MV-4-11 (cell line): ENCODE measurements at regions not wholly inside any gene's neighbourhood (a gene's known extent, or its start where the extent isn't known, plus 50 kb on each side); places are given as distances from the start of the nearest gene placed in this dataset.

Source experiments
- DNase-seq: peaks from one replicate; lab custom pipeline; 2025; lab: John Stamatoyannopoulos, UW

GRCh38 chr4:127080141-127080540, 552.6 kb upstream of the INTU start:
- no peak for DNase-seq

DNA sequence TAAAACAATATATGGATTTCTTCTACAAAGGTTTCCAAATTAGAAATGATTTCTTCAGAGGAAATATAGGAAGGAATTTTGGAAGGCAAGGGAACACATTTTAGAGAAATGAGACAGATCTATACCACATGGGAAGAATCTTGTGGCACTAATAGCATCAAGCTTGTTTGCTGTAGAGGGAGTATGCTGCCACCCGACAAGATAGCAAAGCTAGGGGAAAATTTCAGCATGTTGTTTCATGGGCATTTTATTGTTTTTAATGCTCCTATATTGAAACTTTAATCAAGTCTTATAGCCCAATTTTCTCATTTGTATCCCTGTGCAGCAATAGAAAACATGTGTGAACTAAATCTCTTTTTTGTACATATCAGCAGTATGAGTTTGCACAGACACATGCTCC, 551.7 kb upstream of the INTU start:
- DNase-seq, result no peak

GRCh38 chr4:127082986-127083385, 549.8 kb upstream of the INTU start:
- DNase-seq, result no peak

DNA sequence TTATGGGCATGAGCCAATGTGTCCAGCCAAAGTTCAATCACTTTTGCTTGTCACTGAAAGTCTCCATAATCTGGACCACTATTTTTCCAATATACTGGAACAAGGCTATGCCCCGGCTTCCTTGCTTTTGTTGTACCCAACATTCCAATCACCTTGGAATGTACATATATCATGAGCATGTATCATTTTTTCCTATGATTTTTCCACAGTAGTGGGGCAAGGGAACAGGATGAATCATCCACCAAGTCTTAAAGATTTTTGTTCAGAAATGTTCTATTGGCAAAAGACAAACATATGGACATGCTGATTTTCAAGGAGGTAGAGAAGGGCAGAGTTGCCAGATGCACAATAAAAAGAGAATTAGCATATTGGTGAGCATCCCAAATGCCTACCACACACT, 548.1 kb upstream of the INTU start:
- DNase-seq, result no peak

- no peak for DNase-seq
Observed at GRCh38 chr4:127097061-127097460, 535.7 kb upstream of the INTU start.

DNA sequence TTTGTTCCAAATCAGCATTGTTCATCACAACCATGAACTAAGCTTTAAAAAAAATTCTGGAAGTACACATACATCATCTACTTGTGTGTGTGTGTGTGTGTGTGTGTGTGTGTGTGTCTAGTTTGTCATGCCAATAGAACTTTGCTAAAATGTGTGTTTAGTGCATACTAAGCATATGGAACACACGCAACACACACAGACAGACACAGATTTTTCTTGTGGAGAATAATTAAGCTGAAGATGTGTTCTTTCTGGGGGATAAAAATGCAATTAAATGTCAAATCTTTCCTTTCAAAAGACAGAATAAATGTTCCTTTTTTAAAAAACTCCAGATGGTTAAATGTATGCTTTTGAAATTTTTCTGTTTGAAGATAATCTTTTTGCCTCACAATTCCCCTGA, 530.4 kb upstream of the INTU start:
- no peak for DNase-seq

- no peak for DNase-seq
Observed at GRCh38 chr4:127103681-127104115, 529.1 kb upstream of the INTU start.

DNA sequence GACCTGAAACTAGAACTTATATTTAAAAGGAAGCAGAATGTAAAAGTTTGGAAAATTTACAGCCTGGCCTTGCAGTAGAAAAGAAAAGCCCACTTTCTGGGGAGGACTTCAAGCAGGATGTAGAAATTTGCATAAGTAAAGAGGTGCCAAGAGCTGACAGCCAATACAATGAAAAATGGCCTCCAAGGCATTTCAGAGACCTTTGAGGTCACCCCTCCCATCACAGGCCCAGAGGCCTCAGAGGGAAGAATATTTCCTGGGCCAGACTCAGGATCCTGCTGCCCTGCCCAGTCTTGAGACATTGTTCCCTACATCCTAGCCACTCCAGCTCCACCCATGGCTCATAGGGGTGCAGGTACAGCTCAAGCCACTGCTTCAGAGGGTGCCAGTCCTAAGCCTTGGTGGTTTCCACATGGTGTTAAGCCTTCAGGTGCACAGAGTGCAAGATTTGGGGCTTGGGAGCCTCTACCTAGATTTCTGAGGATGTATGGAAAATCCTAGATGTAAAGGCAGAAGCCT, 518.9 kb upstream of the INTU start:
- DNase-seq, result no peak

- DNase-seq, result no peak
Observed at GRCh38 chr4:127118681-127119080, 514.1 kb upstream of the INTU start.

DNA sequence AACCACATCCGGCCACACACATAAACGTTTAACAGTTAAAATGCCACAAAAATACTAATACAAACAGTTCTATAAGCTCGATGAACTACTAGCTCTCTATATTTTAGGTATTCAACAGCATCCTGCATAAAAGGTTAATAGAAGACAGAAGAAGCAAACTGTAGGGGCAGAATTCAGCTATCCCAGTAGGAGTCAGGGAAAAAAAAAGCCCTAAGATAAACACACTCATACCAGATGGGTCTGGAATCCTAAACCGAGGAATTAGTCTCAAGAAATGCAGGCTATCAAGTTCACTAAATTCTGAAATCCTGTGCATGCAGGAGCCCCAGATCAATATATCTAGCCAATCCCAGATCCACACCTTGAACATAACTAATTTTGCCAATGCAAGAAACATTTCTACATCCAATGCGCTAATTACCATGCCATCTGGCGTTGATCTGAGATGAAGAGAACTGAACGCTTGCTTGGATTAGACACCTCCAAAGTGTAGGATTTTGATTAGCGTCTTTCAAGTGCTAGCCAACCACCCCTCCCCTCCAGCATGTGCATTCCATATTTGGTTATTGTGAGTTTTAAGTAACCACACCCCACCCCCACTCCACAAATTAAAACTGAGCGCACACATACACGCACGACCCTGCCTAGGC, 512.2 kb upstream of the INTU start:
- no peak for DNase-seq

DNA sequence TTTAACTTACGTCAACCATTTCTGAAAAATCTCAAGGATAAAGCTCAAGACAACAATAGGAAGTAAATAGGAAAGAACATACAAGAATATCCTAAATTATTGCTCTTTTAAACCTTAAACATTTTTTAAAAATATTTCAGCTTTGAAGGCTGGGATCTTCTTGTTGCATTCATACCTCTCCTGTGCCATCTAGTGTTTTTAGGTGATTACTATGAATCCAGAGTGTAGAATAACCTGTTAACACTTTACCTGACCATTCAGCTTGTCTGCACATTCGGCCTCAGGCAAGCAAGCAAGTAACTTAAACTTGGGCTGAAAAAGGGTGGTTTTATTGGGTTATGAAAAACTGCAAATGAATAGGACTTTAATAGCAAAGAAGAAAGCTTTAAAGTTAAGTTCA, 507.8 kb upstream of the INTU start:
- no peak for DNase-seq

DNA sequence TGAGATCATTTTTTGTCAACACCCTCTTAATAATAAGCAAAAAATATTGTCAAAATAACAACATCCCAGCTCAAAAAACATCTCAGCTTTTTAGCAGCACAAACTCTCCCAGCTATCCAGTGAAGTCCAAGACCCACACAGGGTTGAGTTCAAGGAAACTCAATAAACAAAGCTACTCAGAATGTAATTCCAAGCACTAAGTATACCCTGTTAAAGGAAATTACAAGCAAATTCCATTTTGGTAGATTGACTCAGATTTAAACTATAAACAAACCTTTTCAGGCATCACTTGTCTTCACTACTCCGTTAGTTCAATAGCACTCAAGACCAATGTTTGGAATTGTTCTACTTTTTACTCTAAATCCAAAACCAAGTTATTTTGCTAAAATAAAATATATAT, 506.0 kb upstream of the INTU start:
- DNase-seq, result no peak

DNA sequence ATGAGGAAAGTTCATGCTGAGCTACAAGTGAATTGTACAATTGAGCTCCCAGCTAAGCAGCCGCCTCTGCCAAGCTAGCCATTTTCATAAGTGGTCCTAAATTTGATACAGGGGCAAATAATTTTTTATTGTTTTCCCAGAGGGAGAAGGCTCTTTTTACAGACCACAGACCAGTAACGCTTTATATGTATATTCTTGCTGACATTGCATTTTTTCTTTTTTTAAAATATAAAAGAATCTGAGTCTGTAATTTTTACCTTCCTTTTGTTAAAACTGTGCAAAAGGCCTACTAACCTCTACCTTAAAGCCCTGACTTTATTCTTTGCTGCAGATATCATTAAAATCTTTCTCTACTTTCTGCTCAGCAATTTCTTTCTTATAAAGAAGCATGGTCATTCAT, 501.2 kb upstream of the INTU start:
- DNase-seq, result no peak

DNA sequence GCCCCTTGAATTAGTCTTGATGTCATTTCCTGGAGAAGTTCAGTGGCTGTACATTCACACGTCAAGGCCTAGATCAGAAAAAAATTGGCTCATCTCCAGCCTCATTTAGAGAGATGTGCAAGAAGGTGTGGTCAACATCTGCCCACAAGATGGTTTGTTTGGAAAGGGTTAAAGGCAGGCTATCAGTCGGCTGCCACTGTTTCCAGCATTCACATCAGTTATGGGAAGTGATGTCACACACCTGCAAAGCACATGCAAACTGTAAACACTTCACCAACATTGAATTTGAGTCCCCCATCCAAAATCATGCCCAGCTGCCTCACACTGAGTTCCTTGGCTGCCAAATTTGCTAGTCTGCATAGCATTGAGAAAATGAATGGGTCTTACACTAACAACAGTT, 498.3 kb upstream of the INTU start:
- no peak for DNase-seq

- DNase-seq, result no peak
Observed at GRCh38 chr4:127138586-127138985, 494.2 kb upstream of the INTU start.

DNA sequence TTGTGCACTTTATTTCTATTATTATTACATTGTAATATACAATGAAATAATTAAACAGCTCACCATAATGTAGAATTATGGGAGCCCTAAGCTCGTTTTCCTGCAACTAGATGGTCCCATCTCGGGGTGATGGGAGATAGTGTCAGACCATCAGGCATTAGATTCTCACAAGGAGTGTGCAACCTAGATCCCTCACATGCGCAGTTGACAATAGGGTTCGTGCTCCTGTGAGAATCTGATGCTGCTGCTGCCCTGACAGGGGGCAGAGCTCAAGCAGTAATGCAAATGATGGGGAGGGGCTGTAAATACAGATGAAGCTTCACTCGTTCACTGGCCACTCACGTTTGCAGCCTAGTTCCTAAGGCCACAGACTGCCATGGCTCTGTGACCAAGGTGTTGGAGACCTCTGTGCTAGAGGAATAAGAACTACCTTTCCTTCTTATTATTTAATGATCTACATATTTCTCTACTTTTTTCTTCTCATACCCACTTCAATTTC, 492.9 kb upstream of the INTU start:
- DNase-seq, result no peak

- no peak for DNase-seq
Observed at GRCh38 chr4:127140306-127140705, 492.5 kb upstream of the INTU start.

DNA sequence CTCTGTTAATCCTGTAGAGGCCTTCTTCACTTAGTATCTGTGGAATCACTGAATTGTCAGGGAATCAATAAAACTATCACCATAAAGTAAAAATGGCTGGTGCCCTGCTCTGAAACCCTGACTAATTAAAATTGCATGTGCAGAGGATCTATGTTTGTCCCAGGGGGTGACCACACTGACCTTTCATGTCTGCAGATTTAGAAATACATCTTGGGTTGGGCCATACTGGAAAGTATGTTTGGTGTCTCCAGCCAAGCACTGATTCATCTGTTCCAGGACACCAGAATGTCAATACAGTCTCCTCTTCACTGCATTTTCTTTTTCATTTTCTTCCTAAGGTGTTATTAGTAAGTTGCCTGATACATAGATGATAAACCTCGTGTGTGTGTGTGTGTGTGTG, 490.9 kb upstream of the INTU start:
- DNase-seq, result no peak

- no peak for DNase-seq
Observed at GRCh38 chr4:127143460-127144195, 489.1 kb upstream of the INTU start.

DNA sequence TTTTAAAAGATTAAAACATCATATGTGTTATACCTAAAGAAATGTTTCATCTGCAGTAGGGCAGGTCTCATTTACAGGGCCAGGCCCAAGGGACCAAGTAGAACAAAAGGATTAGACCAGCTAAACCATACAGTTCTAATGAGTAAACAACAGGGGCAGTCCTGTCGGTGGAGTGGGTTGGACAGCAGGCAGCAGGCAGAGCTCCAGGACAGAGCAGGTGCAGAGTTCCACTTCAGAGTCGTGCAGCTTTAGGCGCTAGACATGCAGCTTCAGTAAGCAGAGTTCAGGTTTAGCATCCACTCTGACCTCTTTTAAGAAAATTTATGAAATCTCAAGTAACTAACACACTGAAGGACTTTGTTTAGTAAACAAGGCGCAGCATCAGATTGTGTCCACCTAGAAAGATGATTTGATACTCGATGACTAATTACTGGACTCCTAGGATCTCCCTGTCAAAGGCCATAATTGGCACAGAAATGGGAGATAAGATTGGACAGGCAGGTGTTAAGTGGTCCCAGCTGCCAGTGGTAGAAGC, 487.7 kb upstream of the INTU start:
- no peak for DNase-seq

GRCh38 chr4:127148165-127148564, 484.6 kb upstream of the INTU start:
- no peak for DNase-seq

GRCh38 chr4:127149086-127149485, 483.7 kb upstream of the INTU start:
- no peak for DNase-seq

DNA sequence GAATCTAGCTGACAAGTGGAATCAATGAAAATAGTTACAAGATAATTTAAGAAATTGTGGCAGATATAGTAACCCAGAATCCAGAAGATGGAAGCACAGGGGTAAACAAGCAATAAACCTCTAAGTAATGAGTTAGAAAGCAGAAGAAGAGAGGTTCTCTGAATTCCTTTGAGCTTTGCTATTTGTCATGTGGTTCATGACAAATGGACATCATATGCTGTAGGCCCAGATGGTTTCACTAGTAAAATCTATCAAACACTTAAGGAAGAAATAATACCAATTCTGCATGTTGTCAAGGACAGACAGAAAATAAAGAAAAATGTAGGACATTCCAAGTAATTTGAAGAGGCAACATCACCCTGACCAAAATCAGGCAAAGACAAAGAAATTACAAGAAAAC, 480.8 kb upstream of the INTU start:
- peak; percentile 0 for DNase-seq
